ENCODE measurements at regions not wholly inside any gene's neighbourhood (a gene's known extent, or its start where the extent isn't known, plus 50 kb on each side); places are given as distances from the start of the nearest gene placed in this dataset.

GRCh38 chr6:137765059-137765458, 102.0 kb upstream of the TNFAIP3 start:
- H3K27ac Mint-ChIP-seq (ENCODE audit: unreplicated experiment) = no peak overlapping the region
- H3K9me3 Mint-ChIP-seq (ENCODE audit: unreplicated experiment) = no peaks in the 10 kb centered on the region
- DNase-seq (ENCODE audit: low spot score) = no peak
- peaks cover 8% of the 10 kb centered on the region for H3K4me1 Mint-ChIP-seq (ENCODE audit: unreplicated experiment)
- H3K36me3 Mint-ChIP-seq (ENCODE audit: low read depth, unreplicated experiment) = no peaks in the 10 kb centered on the region
- no peak overlapping the region for H3K4me3 Mint-ChIP-seq (ENCODE audit: unreplicated experiment)
- TF ChIP-seq CTCF (IDR thresholded peaks at IDR 0.05; ENCODE audit: unreplicated experiment) = no peak
- H3K27me3 Mint-ChIP-seq (ENCODE audit: unreplicated experiment) = no peaks in the 10 kb centered on the region

- H3K4me1 Mint-ChIP-seq (ENCODE audit: unreplicated experiment) = peaks cover 8% of the 10 kb centered on the region
- H3K4me3 Mint-ChIP-seq (ENCODE audit: unreplicated experiment) = no peak overlapping the region
These were observed 100.3 kb upstream of the TNFAIP3 start for GRCh38 chr6:137766596-137767370.

GRCh38 chr6:137767465-137767864, 99.6 kb upstream of the TNFAIP3 start:
- Mint-ChIP-seq H3K36me3 (ENCODE audit: low read depth, unreplicated experiment) (no peaks in the 10 kb centered on the region), H3K9me3 (ENCODE audit: unreplicated experiment) (no peaks in the 10 kb centered on the region), H3K27me3 (ENCODE audit: unreplicated experiment) (no peaks in the 10 kb centered on the region), H3K4me3 (ENCODE audit: unreplicated experiment) (no peak overlapping the region), H3K27ac (ENCODE audit: unreplicated experiment) (no peak overlapping the region), H3K4me1 (ENCODE audit: unreplicated experiment) (peaks cover 8% of the 10 kb centered on the region)
- no peak for DNase-seq (ENCODE audit: low spot score)
- no peak for TF ChIP-seq CTCF (IDR thresholded peaks at IDR 0.05; ENCODE audit: unreplicated experiment)

More at GRCh38 chr6:137766596-137767370, 100.3 kb upstream of the TNFAIP3 start:
- no peaks in the 10 kb centered on the region for H3K9me3 Mint-ChIP-seq (ENCODE audit: unreplicated experiment)
- H3K36me3 Mint-ChIP-seq (ENCODE audit: low read depth, unreplicated experiment) = no peaks in the 10 kb centered on the region
- H3K27ac Mint-ChIP-seq (ENCODE audit: unreplicated experiment) = no peak overlapping the region
- TF ChIP-seq CTCF (IDR thresholded peaks at IDR 0.05; ENCODE audit: unreplicated experiment) = no peak
- H3K27me3 Mint-ChIP-seq (ENCODE audit: unreplicated experiment) = no peaks in the 10 kb centered on the region
- DNase-seq (ENCODE audit: low spot score) = no peak

GRCh38 chr6:137767911-137768690, 99.0 kb upstream of the TNFAIP3 start:
- no peaks in the 10 kb centered on the region for H3K9me3 Mint-ChIP-seq (ENCODE audit: unreplicated experiment)
- no peaks in the 10 kb centered on the region for H3K36me3 Mint-ChIP-seq (ENCODE audit: low read depth, unreplicated experiment)
- no peak for TF ChIP-seq CTCF (IDR thresholded peaks at IDR 0.05; ENCODE audit: unreplicated experiment)
- no peak overlapping the region for H3K4me3 Mint-ChIP-seq (ENCODE audit: unreplicated experiment)
- peaks cover 8% of the 10 kb centered on the region for H3K4me1 Mint-ChIP-seq (ENCODE audit: unreplicated experiment)
- no peak for DNase-seq (ENCODE audit: low spot score)
- H3K27me3 Mint-ChIP-seq (ENCODE audit: unreplicated experiment) = no peaks in the 10 kb centered on the region
- no peak overlapping the region for H3K27ac Mint-ChIP-seq (ENCODE audit: unreplicated experiment)

- Mint-ChIP-seq H3K27ac (ENCODE audit: unreplicated experiment) (no peak overlapping the region), H3K9me3 (ENCODE audit: unreplicated experiment) (no peaks in the 10 kb centered on the region), H3K27me3 (ENCODE audit: unreplicated experiment) (no peaks in the 10 kb centered on the region), H3K4me1 (ENCODE audit: unreplicated experiment) (peaks cover 8% of the 10 kb centered on the region), H3K4me3 (ENCODE audit: unreplicated experiment) (no peak overlapping the region), H3K36me3 (ENCODE audit: low read depth, unreplicated experiment) (no peaks in the 10 kb centered on the region)
- DNase-seq (ENCODE audit: low spot score) = no peak
- TF ChIP-seq CTCF (IDR thresholded peaks at IDR 0.05; ENCODE audit: unreplicated experiment) = no peak
These were observed 98.1 kb upstream of the TNFAIP3 start for GRCh38 chr6:137768935-137769334.

Measured in endothelial cell (in vitro differentiated cells).